ENCODE measurements at regions not wholly inside any gene's neighbourhood (a gene's known extent, or its start where the extent isn't known, plus 50 kb on each side); places are given as distances from the start of the nearest gene placed in this dataset.

GRCh38 chr5:145579301-145579700 is 255.8 kb downstream of the PRELID2 start:
- Histone ChIP-seq H3K4me3 (ENCODE audit: low read depth in 2 of 2, low read length in 2 of 2) (no peak overlapping the region), H3K27me3 (ENCODE audit: control insufficient read depth, insufficient read depth, low read length) (no peaks in the 10 kb centered on the region), H3K4me1 (ENCODE audit: control insufficient read depth, insufficient read depth, low read length) (no peaks in the 10 kb centered on the region), H3K27ac (ENCODE audit: low read length) (no peak overlapping the region), H3K36me3 (ENCODE audit: control insufficient read depth, insufficient read depth, low read length) (no peaks in the 10 kb centered on the region), H3K9me3 (ENCODE audit: control insufficient read depth, insufficient read depth, low read depth, low read length) (no peaks in the 10 kb centered on the region)
- DNase-seq (ENCODE audit: low read depth, low spot score), result no peak
- intact Hi-C loops (cut with micrococcal nuclease; ENCODE audit: unreplicated experiment) (no loop called here), in situ Hi-C loops (cut with HindIII; ENCODE audit: low pct_unique_long_range_greater_than_20kb, low sequenced_read_pairs) (no loop called here)
- POLR2A ChIA-PET, result no interaction called here
- CTCF ChIA-PET, result no interaction called here
- no TSS peak for BruUV-seq (replicated peaks)
- TF ChIP-seq REST (IDR thresholded peaks at IDR 0.05; ENCODE audit: insufficient read depth in 1 of 2, low read depth in 2 of 2, low read length in 1 of 2) (no peak), CTCF (IDR thresholded peaks at IDR 0.05) (no peak), SIN3A (IDR thresholded peaks at IDR 0.05; ENCODE audit: borderline replicate concordance, insufficient read depth, low read depth, low read length) (no peak), POLR2AphosphoS5 (IDR thresholded peaks at IDR 0.05; ENCODE audit: low read depth, low read length) (no peak), TCF7L2 (IDR thresholded peaks at IDR 0.05; ENCODE audit: low read depth, low read length) (no peak)
- no peak for ATAC-seq

- Histone ChIP-seq H3K27me3 (ENCODE audit: control insufficient read depth, insufficient read depth, low read length) (no peaks in the 10 kb centered on the region), H3K9me3 (ENCODE audit: control insufficient read depth, insufficient read depth, low read depth, low read length) (no peaks in the 10 kb centered on the region), H3K36me3 (ENCODE audit: control insufficient read depth, insufficient read depth, low read length) (no peaks in the 10 kb centered on the region), H3K4me1 (ENCODE audit: control insufficient read depth, insufficient read depth, low read length) (no peaks in the 10 kb centered on the region), H3K4me3 (ENCODE audit: low read depth in 2 of 2, low read length in 2 of 2) (no peak overlapping the region), H3K27ac (ENCODE audit: low read length) (no peak overlapping the region)
- in situ Hi-C loops (cut with HindIII; ENCODE audit: low pct_unique_long_range_greater_than_20kb, low sequenced_read_pairs) (no loop called here), intact Hi-C loops (cut with micrococcal nuclease; ENCODE audit: unreplicated experiment) (no loop called here)
- no peak for DNase-seq (ENCODE audit: low read depth, low spot score)
- TF ChIP-seq REST (IDR thresholded peaks at IDR 0.05; ENCODE audit: insufficient read depth in 1 of 2, low read depth in 2 of 2, low read length in 1 of 2) (no peak), CTCF (IDR thresholded peaks at IDR 0.05) (no peak), SIN3A (IDR thresholded peaks at IDR 0.05; ENCODE audit: borderline replicate concordance, insufficient read depth, low read depth, low read length) (no peak), TCF7L2 (IDR thresholded peaks at IDR 0.05; ENCODE audit: low read depth, low read length) (no peak), POLR2AphosphoS5 (IDR thresholded peaks at IDR 0.05; ENCODE audit: low read depth, low read length) (no peak)
- CTCF ChIA-PET, result no interaction called here
- no peak for ATAC-seq
- POLR2A ChIA-PET, result no interaction called here
- no TSS peak for BruUV-seq (replicated peaks)
These were observed 260.1 kb downstream of the PRELID2 start for GRCh38 chr5:145574889-145575573.
